ENCODE measurements at regions not wholly inside any gene's neighbourhood (a gene's known extent, or its start where the extent isn't known, plus 50 kb on each side); places are given as distances from the start of the nearest gene placed in this dataset.
"Not testable (repeated sequence)": the region's sequence is repeated elsewhere in the genome, so short reads cannot be mapped to it uniquely, and the experiment has no call there.

DNA sequence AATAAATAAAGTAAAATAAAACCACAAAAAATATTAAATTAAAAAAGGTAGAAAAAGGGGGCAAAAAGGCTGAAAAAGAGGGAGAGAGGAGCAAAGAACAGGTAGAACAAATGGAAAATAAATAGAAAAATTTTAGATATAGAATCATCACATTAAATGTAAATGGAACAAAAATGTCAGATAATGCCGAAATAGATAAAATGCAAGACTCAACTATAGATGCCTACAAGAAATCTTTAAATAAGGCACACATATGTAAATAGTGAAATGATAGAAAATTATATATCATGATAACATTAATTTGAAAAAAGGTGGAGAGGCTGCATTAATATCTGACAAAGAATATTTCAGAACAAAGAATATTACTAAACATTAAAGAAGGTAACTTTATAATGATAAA, 477.1 kb upstream of the SPRY2 start:
- DNase-seq (ENCODE audit: low read depth in 1 of 2, low spot score in 1 of 2) (no peak), FAIRE-seq (no peak), ATAC-seq (no peak)
- Histone ChIP-seq H3K27ac (no peak overlapping the region), H3K4me1 (no peaks in the 10 kb centered on the region), H3K9me3 (no peaks in the 10 kb centered on the region), H3K4me3 (no peak overlapping the region), H3K4me2 (no peak overlapping the region)
- ChIA-PET POLR2A (no interaction called here), CTCF (no interaction called here)
- TF ChIP-seq HEYL (CRISPR knock-in tag; IDR thresholded peaks at IDR 0.05) (no peak), HOXB5 (CRISPR knock-in tag; IDR thresholded peaks at IDR 0.05) (no peak), POLR2AphosphoS2 (conservative IDR thresholded peaks at IDR 0.05; ENCODE audit: low read length) (no peak), ZC3H11A (IDR thresholded peaks at IDR 0.05) (no peak)
- TF ChIP-seq, protein P1, sequence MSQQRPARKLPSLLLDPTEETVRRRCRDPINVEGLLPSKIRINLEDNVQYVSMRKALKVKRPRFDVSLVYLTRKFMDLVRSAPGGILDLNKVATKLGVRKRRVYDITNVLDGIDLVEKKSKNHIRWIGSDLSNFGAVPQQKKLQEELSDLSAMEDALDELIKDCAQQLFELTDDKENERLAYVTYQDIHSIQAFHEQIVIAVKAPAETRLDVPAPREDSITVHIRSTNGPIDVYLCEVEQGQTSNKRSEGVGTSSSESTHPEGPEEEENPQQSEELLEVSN (IDR thresholded peaks at IDR 0.05; ENCODE audit: borderline replicate concordance, low read depth): no peak
- TF ChIP-seq, protein P2, sequence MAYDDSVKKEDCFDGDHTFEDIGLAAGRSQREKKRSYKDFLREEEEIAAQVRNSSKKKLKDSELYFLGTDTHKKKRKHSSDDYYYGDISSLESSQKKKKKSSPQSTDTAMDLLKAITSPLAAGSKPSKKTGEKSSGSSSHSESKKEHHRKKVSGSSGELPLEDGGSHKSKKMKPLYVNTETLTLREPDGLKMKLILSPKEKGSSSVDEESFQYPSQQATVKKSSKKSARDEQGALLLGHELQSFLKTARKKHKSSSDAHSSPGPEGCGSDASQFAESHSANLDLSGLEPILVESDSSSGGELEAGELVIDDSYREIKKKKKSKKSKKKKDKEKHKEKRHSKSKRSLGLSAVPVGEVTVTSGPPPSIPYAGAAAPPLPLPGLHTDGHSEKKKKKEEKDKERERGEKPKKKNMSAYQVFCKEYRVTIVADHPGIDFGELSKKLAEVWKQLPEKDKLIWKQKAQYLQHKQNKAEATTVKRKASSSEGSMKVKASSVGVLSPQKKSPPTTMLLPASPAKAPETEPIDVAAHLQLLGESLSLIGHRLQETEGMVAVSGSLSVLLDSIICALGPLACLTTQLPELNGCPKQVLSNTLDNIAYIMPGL (CRISPR knock-in tag; IDR thresholded peaks at IDR 0.05; ENCODE audit: borderline replicate concordance): no peak
- 55% methylated on average over 1 of the region's 1 CpG for WGBS (ENCODE audit: missing lambda C conversion rate)

DNA sequence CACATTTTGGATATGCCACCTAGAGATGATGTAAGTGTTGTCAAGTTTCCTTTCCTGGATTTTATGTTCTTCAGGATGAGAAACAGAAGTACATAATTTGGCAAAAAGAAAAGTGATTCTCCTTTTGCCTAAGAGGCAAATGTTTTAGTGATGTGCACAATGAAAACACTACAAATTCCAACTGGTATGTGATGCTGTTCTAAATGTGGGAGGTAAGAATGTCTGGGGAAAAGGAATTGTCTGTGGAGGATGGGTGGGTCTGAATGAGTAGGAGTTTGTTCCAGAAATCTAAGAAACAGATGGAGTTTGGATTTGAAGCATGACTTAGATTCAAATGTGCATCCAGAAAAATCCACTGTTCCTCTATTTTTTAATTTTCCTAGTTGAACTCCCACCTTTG, 473.6 kb upstream of the SPRY2 start:
- no peak overlapping the region for H3K4me3 ChIP-seq
- no peak overlapping the region for H3K4me2 ChIP-seq
- CTCF ChIA-PET: no interaction called here
- H3K4me1 ChIP-seq: no peaks in the 10 kb centered on the region
- H3K9me3 ChIP-seq: no peaks in the 10 kb centered on the region
- TF ChIP-seq FOSL2 (IDR thresholded peaks at IDR 0.05): no peak
- TF ChIP-seq FOSL2 (CRISPR knock-in tag; IDR thresholded peaks at IDR 0.05): no peak
- no peak for TF ChIP-seq PHF8 (IDR thresholded peaks at IDR 0.05; ENCODE audit: borderline replicate concordance, low read depth)
- no peak for TF ChIP-seq JUNB (IDR thresholded peaks at IDR 0.05)
- TF ChIP-seq, protein P3, sequence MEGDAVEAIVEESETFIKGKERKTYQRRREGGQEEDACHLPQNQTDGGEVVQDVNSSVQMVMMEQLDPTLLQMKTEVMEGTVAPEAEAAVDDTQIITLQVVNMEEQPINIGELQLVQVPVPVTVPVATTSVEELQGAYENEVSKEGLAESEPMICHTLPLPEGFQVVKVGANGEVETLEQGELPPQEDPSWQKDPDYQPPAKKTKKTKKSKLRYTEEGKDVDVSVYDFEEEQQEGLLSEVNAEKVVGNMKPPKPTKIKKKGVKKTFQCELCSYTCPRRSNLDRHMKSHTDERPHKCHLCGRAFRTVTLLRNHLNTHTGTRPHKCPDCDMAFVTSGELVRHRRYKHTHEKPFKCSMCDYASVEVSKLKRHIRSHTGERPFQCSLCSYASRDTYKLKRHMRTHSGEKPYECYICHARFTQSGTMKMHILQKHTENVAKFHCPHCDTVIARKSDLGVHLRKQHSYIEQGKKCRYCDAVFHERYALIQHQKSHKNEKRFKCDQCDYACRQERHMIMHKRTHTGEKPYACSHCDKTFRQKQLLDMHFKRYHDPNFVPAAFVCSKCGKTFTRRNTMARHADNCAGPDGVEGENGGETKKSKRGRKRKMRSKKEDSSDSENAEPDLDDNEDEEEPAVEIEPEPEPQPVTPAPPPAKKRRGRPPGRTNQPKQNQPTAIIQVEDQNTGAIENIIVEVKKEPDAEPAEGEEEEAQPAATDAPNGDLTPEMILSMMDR (IDR thresholded peaks at IDR 0.05): no peak
- TF ChIP-seq RARB (CRISPR knock-in tag; IDR thresholded peaks at IDR 0.05): no peak
- TF ChIP-seq, protein P4, sequence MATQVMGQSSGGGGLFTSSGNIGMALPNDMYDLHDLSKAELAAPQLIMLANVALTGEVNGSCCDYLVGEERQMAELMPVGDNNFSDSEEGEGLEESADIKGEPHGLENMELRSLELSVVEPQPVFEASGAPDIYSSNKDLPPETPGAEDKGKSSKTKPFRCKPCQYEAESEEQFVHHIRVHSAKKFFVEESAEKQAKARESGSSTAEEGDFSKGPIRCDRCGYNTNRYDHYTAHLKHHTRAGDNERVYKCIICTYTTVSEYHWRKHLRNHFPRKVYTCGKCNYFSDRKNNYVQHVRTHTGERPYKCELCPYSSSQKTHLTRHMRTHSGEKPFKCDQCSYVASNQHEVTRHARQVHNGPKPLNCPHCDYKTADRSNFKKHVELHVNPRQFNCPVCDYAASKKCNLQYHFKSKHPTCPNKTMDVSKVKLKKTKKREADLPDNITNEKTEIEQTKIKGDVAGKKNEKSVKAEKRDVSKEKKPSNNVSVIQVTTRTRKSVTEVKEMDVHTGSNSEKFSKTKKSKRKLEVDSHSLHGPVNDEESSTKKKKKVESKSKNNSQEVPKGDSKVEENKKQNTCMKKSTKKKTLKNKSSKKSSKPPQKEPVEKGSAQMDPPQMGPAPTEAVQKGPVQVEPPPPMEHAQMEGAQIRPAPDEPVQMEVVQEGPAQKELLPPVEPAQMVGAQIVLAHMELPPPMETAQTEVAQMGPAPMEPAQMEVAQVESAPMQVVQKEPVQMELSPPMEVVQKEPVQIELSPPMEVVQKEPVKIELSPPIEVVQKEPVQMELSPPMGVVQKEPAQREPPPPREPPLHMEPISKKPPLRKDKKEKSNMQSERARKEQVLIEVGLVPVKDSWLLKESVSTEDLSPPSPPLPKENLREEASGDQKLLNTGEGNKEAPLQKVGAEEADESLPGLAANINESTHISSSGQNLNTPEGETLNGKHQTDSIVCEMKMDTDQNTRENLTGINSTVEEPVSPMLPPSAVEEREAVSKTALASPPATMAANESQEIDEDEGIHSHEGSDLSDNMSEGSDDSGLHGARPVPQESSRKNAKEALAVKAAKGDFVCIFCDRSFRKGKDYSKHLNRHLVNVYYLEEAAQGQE (IDR thresholded peaks at IDR 0.05): no peak
- no peak for TF ChIP-seq ELK1 (IDR thresholded peaks at IDR 0.05; ENCODE audit: low read depth, low read length)
- TF ChIP-seq KDM5A (IDR thresholded peaks at IDR 0.05): no peak
- TF ChIP-seq, protein P5, sequence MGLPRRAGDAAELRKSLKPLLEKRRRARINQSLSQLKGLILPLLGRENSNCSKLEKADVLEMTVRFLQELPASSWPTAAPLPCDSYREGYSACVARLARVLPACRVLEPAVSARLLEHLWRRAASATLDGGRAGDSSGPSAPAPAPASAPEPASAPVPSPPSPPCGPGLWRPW (IDR thresholded peaks at IDR 0.05): no peak
- no peak for TF ChIP-seq RNF2 (IDR thresholded peaks at IDR 0.05; ENCODE audit: borderline replicate concordance, low read depth)
- no peak for TF ChIP-seq BHLHE40 (IDR thresholded peaks at IDR 0.05; ENCODE audit: low read depth, low read length)
- TF ChIP-seq, protein P6, sequence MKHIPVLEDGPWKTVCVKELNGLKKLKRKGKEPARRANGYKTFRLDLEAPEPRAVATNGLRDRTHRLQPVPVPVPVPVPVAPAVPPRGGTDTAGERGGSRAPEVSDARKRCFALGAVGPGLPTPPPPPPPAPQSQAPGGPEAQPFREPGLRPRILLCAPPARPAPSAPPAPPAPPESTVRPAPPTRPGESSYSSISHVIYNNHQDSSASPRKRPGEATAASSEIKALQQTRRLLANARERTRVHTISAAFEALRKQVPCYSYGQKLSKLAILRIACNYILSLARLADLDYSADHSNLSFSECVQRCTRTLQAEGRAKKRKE (CRISPR knock-in tag; IDR thresholded peaks at IDR 0.05; ENCODE audit: low read depth): no peak
- TF ChIP-seq, protein P2 (CRISPR knock-in tag; IDR thresholded peaks at IDR 0.05; ENCODE audit: borderline replicate concordance): no peak
- ATAC-seq: no peak
- no peak for FAIRE-seq
- no peak for DNase-seq (ENCODE audit: low read depth in 1 of 2, low spot score in 1 of 2)
- POLR2A ChIA-PET: no interaction called here
- no peak overlapping the region for H3K27ac ChIP-seq

GRCh38 chr13:80810294-80810693, 469.4 kb upstream of the SPRY2 start:
- FAIRE-seq; POLR2A ChIA-PET; H3K4me2 ChIP-seq; H3K9me3 ChIP-seq; H3K4me3 ChIP-seq; H3K4me1 ChIP-seq; ATAC-seq; DNase-seq (ENCODE audit: low read depth in 1 of 2, low spot score in 1 of 2); H3K27ac ChIP-seq: not testable (repeated sequence)
- CTCF ChIA-PET: interaction anchor here (0.6 kb wide), 1 partner anchor 450 kb away, joined by 3 read pairs; no protein-coding TSS in a partner anchor
- WGBS (ENCODE audit: missing lambda C conversion rate): 13% methylated on average over 4 of the region's 4 CpGs

Data from A549 (cell line).